H1 (cell line): ENCODE measurements at regions not wholly inside any gene's neighbourhood (a gene's known extent, or its start where the extent isn't known, plus 50 kb on each side); places are given as distances from the start of the nearest gene placed in this dataset.
A peak's percentile ranks its signal among the peaks of the same experiment; 100 is the strongest.

Experiments used
- CTCF ChIA-PET: fragments of 300-600 bp; sonication (Branson Sonifier 250); formaldehyde crosslinking; loops from one replicate; lab custom pipeline; 2021; ENCODE audit not compliant: partially characterized antibody; lab: Charles Lee
- POLR2A ChIA-PET: fragments of 300-600 bp; sonication (Branson Sonifier 250); formaldehyde crosslinking; loops from one replicate; lab custom pipeline; 2021; ENCODE audit warnings: inconsistent platforms; ENCODE audit not compliant: partially characterized antibody; lab: Charles Lee
- DNase-seq, 2 experiments: peaks; one replicate each; pipeline versions ENCODE4 v3.0.0 to v3.0.0-alpha.2; 2010 to 2022; ENCODE audit warnings: low spot score in 2 of 2, low read depth in 1 of 2, mixed read lengths in 1 of 2
- FAIRE-seq: peaks from 2 replicates; lab custom pipeline; 2011; peaks lifted over from hg19 to GRCh38; lab: Jason Lieb, UNC
- H2AFZ ChIP-seq: 2 replicates; pipeline ENCODE4 v1.8.1; 2012; ENCODE audit warnings: low read length, inconsistent platforms
- H2AK5ac ChIP-seq: 2 replicates; pipeline ENCODE4 v1.6.1; 2013; ENCODE audit warnings: low read depth, low read length
- H2BK120ac ChIP-seq: replicated peaks from 2 replicates; pipeline ENCODE3; 2013; ENCODE audit warnings: low read depth, low read length, inconsistent platforms
- H2BK12ac ChIP-seq: 2 replicates; pipeline ENCODE4 v1.6.1; 2013; ENCODE audit warnings: low read depth, low read length
- H2BK15ac ChIP-seq: 2 replicates; pipeline ENCODE4 v1.6.1; 2013; ENCODE audit warnings: low read length
- H2BK20ac ChIP-seq: 2 replicates; pipeline ENCODE4 v1.6.1; 2013; ENCODE audit warnings: low read length
- H2BK5ac ChIP-seq: 2 replicates; pipeline ENCODE4 v1.6.1; 2013; ENCODE audit warnings: low read depth, low read length
- H3K14ac ChIP-seq: 2 replicates; pipeline ENCODE4 v1.6.1; 2013; ENCODE audit warnings: inconsistent platforms; ENCODE audit not compliant: insufficient read length
- H3K18ac ChIP-seq: 2 replicates; pipeline ENCODE4 v1.6.1; 2013; ENCODE audit warnings: low read length; ENCODE audit errors: extremely low read depth
- H3K23ac ChIP-seq: 2 replicates; pipeline ENCODE4 v1.6.1; 2013; ENCODE audit warnings: inconsistent platforms; ENCODE audit not compliant: insufficient read length
- H3K23me2 ChIP-seq: 2 replicates; pipeline ENCODE4 v1.6.1; 2013; ENCODE audit warnings: low read depth, low read length
- H3K27ac ChIP-seq: 2 replicates; pipeline ENCODE4 v1.6.1; 2011; ENCODE audit warnings: low read depth, low read length, inconsistent platforms
- H3K27me3 ChIP-seq, 4 experiments: replicated peaks in 1 of 4; 1 replicate in 1 of 4; 2 replicates in 3 of 4; pipeline versions ENCODE4 v1.6.1 to v1.8.1; 2011 to 2013; ENCODE audit warnings: low read length in 3 of 4, mild to moderate bottlenecking in 3 of 4, inconsistent platforms in 2 of 4, mixed read lengths in 2 of 4, moderate library complexity in 1 of 4; ENCODE audit not compliant: control insufficient read depth in 3 of 4, insufficient read depth in 3 of 4; ENCODE audit errors: extremely low read depth in 1 of 4
- H3K36me3 ChIP-seq, 4 experiments: 2 replicates each; pipeline versions ENCODE4 v1.6.1 to v1.8.1; 2011 to 2013; ENCODE audit warnings: mild to moderate bottlenecking in 4 of 4, low read length in 3 of 4, moderate library complexity in 2 of 4, control low read depth in 1 of 4, inconsistent platforms in 1 of 4; ENCODE audit not compliant: insufficient read depth in 4 of 4, control insufficient read depth in 2 of 4
- H3K4ac ChIP-seq: replicated peaks from 2 replicates; pipeline ENCODE3; 2013; ENCODE audit warnings: low read length, low read depth, mixed read lengths, inconsistent platforms; ENCODE audit not compliant: insufficient read length
- H3K4me1 ChIP-seq, 4 experiments: replicated peaks in 1 of 4; 1 replicate in 1 of 4; 2 replicates in 3 of 4; pipeline versions ENCODE4 v1.6.1 to v1.8.1; 2011 to 2013; ENCODE audit warnings: low read length in 3 of 4, inconsistent platforms in 2 of 4, mixed read lengths in 1 of 4; ENCODE audit not compliant: insufficient read depth in 4 of 4, control insufficient read depth in 3 of 4
- H3K4me2 ChIP-seq, 2 experiments: 2 replicates each; pipeline versions ENCODE4 v1.6.1 to v1.8.1; 2011 to 2013; ENCODE audit warnings: low read depth in 2 of 2, low read length in 2 of 2, control low read depth in 1 of 2, inconsistent platforms in 1 of 2, mild to moderate bottlenecking in 1 of 2; ENCODE audit not compliant: insufficient read depth in 1 of 2
- H3K4me3 ChIP-seq, 4 experiments: fragments of 200-600, 300-600 bp in 1 of 4; sonication (generic), shearing (Covaris generic), sonication (Bioruptor Twin) in 1 of 4; 2 replicates each; pipeline versions ENCODE4 v1.5.1 to v1.8.1; 2011 to 2016; ENCODE audit warnings: low read length in 4 of 4, low read depth in 3 of 4, control low read depth in 2 of 4, inconsistent platforms in 2 of 4, mild to moderate bottlenecking in 2 of 4, mixed read lengths in 1 of 4, moderate library complexity in 1 of 4; ENCODE audit not compliant: insufficient read depth in 2 of 4; ENCODE audit errors: extremely low read depth in 1 of 4
- H3K56ac ChIP-seq: replicated peaks from 2 replicates; pipeline ENCODE3; 2013; ENCODE audit warnings: low read depth, mild to moderate bottlenecking, mixed read lengths, low read length, inconsistent platforms; ENCODE audit not compliant: insufficient read length
- H3K79me1 ChIP-seq: 2 replicates; pipeline ENCODE4 v1.6.1; 2013; ENCODE audit warnings: low read depth, low read length, control low read depth
- H3K79me2 ChIP-seq, 2 experiments: 2 replicates each; pipeline versions ENCODE4 v1.6.1 to v1.8.1; 2012 to 2013; ENCODE audit warnings: low read length in 2 of 2, mild to moderate bottlenecking in 2 of 2, inconsistent platforms in 1 of 2; ENCODE audit not compliant: insufficient read depth in 2 of 2, control insufficient read depth in 1 of 2
- H3K9ac ChIP-seq, 4 experiments: replicated peaks in 1 of 4; 1 replicate in 1 of 4; 2 replicates in 3 of 4; pipeline versions ENCODE4 v1.6.1 to v1.8.1; 2011 to 2013; ENCODE audit warnings: low read depth in 3 of 4, low read length in 3 of 4, control low read depth in 2 of 4, mild to moderate bottlenecking in 2 of 4, moderate library complexity in 2 of 4, inconsistent platforms in 1 of 4; ENCODE audit errors: extremely low read depth in 1 of 4
- H3K9me3 ChIP-seq, 2 experiments: 2 replicates each; pipeline versions ENCODE4 v1.6.1 to v1.8.1; 2012 to 2013; ENCODE audit warnings: mild to moderate bottlenecking in 2 of 2, moderate library complexity in 2 of 2, control low read depth in 1 of 2, inconsistent platforms in 1 of 2, low read depth in 1 of 2, low read length in 1 of 2, mixed read lengths in 1 of 2; ENCODE audit not compliant: insufficient read depth in 2 of 2
- H4K20me1 ChIP-seq, 2 experiments: replicated peaks in 1 of 2; 2 replicates each; pipeline versions ENCODE3 to v1.8.1; 2011 to 2013; ENCODE audit warnings: inconsistent platforms in 2 of 2, low read length in 2 of 2, mild to moderate bottlenecking in 1 of 2; ENCODE audit not compliant: insufficient read depth in 2 of 2, control insufficient read depth in 1 of 2
- H4K5ac ChIP-seq: 2 replicates; pipeline ENCODE4 v1.6.1; 2013; ENCODE audit warnings: low read length, low read depth, mixed read lengths, inconsistent platforms; ENCODE audit not compliant: insufficient read length
- H4K8ac ChIP-seq: 2 replicates; pipeline ENCODE4 v1.8.0; 2013; ENCODE audit warnings: mild to moderate bottlenecking, moderate library complexity, low read length, inconsistent platforms; ENCODE audit not compliant: insufficient read depth; ENCODE audit errors: extremely low read depth
- H4K91ac ChIP-seq: replicated peaks from 2 replicates; pipeline ENCODE3; 2013; ENCODE audit warnings: low read length, mixed read lengths, inconsistent platforms; ENCODE audit not compliant: insufficient read length
- ASH2L ChIP-seq: fragments of 200-600, 300-600 bp; sonication (generic); IDR thresholded peaks from one replicate; pipeline ENCODE4 v1.7.1; 2017; ENCODE audit warnings: low read length
- CBX8 ChIP-seq: fragments of 300-800, 300-1000 bp; sonication (generic); IDR thresholded peaks from 2 replicates; pipeline ENCODE4 v1.7.1; 2016; ENCODE audit warnings: low read depth, low read length, borderline replicate concordance
- CREB1 ChIP-seq: IDR thresholded peaks from 2 replicates; pipeline ENCODE4 v1.6.1; 2012; ENCODE audit warnings: inconsistent platforms
- GTF2F1 ChIP-seq: IDR thresholded peaks from 2 replicates; pipeline ENCODE4 v1.6.1; 2012; ENCODE audit warnings: low read depth, low read length, improper control_type of control experiment, borderline replicate concordance
- JUN ChIP-seq: IDR thresholded peaks from 2 replicates; pipeline ENCODE4 v1.6.1; 2011; ENCODE audit warnings: low read depth, mild to moderate bottlenecking, improper control_type of control experiment, low read length
- KDM1A ChIP-seq: fragments of 200-600, 300-600 bp; sonication (generic); IDR thresholded peaks from 2 replicates; pipeline ENCODE4 v1.7.1; 2016; ENCODE audit warnings: mild to moderate bottlenecking, low read length, borderline replicate concordance
- PHF8 ChIP-seq: fragments of 200-600 bp; sonication (generic); conservative IDR thresholded peaks from 2 replicates; pipeline ENCODE4 v1.7.1; 2012; ENCODE audit warnings: low read depth, mild to moderate bottlenecking, inconsistent platforms, low read length, moderate library complexity
- RNF2 ChIP-seq: fragments of 200-900, 300-1000 bp; sonication (generic); IDR thresholded peaks from 2 replicates; pipeline ENCODE4 v1.7.1; 2016; ENCODE audit warnings: borderline replicate concordance, low read depth, mild to moderate bottlenecking, antibody characterized with exemption, low read length; ENCODE audit not compliant: poor library complexity, severe bottlenecking; ENCODE audit errors: missing control alignments
- SIX5 ChIP-seq: IDR thresholded peaks from 2 replicates; pipeline ENCODE4 v1.6.1; 2011; ENCODE audit warnings: mild to moderate bottlenecking, low read depth, low read length
- TCF12 ChIP-seq: IDR thresholded peaks from 2 replicates; pipeline ENCODE4 v1.6.1; 2011; ENCODE audit warnings: low read depth, mild to moderate bottlenecking, low read length
- USF2 ChIP-seq: IDR thresholded peaks from 2 replicates; pipeline ENCODE4 v1.6.1; 2011; ENCODE audit warnings: low read length, improper control_type of control experiment
- TF ChIP-seq, protein P1 (sequence below): IDR thresholded peaks from 2 replicates; pipeline ENCODE4 v1.6.1; 2012; ENCODE audit warnings: inconsistent platforms

- H3K23me2 ChIP-seq = no peaks in the 10 kb centered on the region
- peak overlapping the region; percentile 56 for H2BK120ac ChIP-seq
- H3K56ac ChIP-seq = no peak overlapping the region
- no peaks in the 10 kb centered on the region for H3K79me2 ChIP-seq
- H4K20me1 ChIP-seq = no peaks in the 10 kb centered on the region
- no peaks in the 10 kb centered on the region for H3K36me3 ChIP-seq
- ChIA-PET CTCF (interaction anchor here (1.0 to 1.5 kb wide), 3 partner anchors 23 to 345 kb away, joined by 3 to 5 read pairs (median 4); no protein-coding TSS in a partner anchor), POLR2A (interaction anchor here (0.8 to 0.9 kb wide), 2 partner anchors 8 to 14 kb away, joined by 4 to 6 read pairs; no protein-coding TSS in a partner anchor)
- no peak overlapping the region for H2AK5ac ChIP-seq
- no peaks in the 10 kb centered on the region for H3K27me3 ChIP-seq
- no peak overlapping the region for H3K4ac ChIP-seq
- peaks cover 3 to 20% (median 9%) of the 10 kb centered on the region in 4 experiments; a peak in 6 of 7 replicates for H3K4me1 ChIP-seq
- H3K23ac ChIP-seq = no peak overlapping the region
- H3K9ac ChIP-seq = no peak overlapping the region
- peak overlapping the region; percentile 92; the same call in 1 of the 2 replicates for H2BK20ac ChIP-seq
- no peak overlapping the region for H2BK12ac ChIP-seq
- no peak for DNase-seq
- no peak overlapping the region for H3K4me2 ChIP-seq
- H3K9me3 ChIP-seq = no peaks in the 10 kb centered on the region
- H2BK5ac ChIP-seq = peak overlapping the region; percentile 60; the same call in 1 of the 2 replicates
- no peak overlapping the region; the same call in 1 of the 2 replicates for H3K18ac ChIP-seq
- no peak overlapping the region for H4K91ac ChIP-seq
- H3K14ac ChIP-seq = no peak overlapping the region
- no peak overlapping the region for H2AFZ ChIP-seq
- no peaks in the 10 kb centered on the region for H3K79me1 ChIP-seq
- H4K5ac ChIP-seq = peak overlapping the region; percentile 29
- TF ChIP-seq CREB1 (no peak), ASH2L (no peak), GTF2F1 (no peak), CBX8 (no peak), RNF2 (no peak), TCF12 (no peak), KDM1A (no peak), JUN (no peak), USF2 (no peak), PHF8 (no peak), SIX5 (no peak)
- TF ChIP-seq, protein P1, sequence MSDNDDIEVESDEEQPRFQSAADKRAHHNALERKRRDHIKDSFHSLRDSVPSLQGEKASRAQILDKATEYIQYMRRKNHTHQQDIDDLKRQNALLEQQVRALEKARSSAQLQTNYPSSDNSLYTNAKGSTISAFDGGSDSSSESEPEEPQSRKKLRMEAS = no peak
- no peak overlapping the region for H4K8ac ChIP-seq
- H3K27ac ChIP-seq = no peak overlapping the region
- no peak overlapping the region for H3K4me3 ChIP-seq
- no peak for FAIRE-seq
- 0 out of 2 replicates have a peak overlapping the region, but pooled peaks have one; percentile 47 for H2BK15ac ChIP-seq
Observed at GRCh38 chr7:138248609-138249008, 172.3 kb downstream of the AKR1D1 start.
